ENCODE measurements at regions not wholly inside any gene's neighbourhood (a gene's known extent, or its start where the extent isn't known, plus 50 kb on each side); places are given as distances from the start of the nearest gene placed in this dataset.

GRCh38 chr1:222040121-222040805 lies 298.4 kb upstream of the DUSP10 start:
- Histone ChIP-seq H3K36me3 (replicated peaks; ENCODE audit: control insufficient read depth, insufficient read depth, low read length) (no peaks in the 10 kb centered on the region), H3K27me3 (ENCODE audit: control insufficient read depth, insufficient read depth, low read length) (no peaks in the 10 kb centered on the region), H3K4me3 (ENCODE audit: insufficient read depth, low read depth, low read length) (no peak overlapping the region)
- DNase-seq = no peak

- H3K4me3 ChIP-seq (ENCODE audit: insufficient read depth, low read depth, low read length) = no peak overlapping the region
- DNase-seq = no peak
- H3K27me3 ChIP-seq (ENCODE audit: control insufficient read depth, insufficient read depth, low read length) = no peaks in the 10 kb centered on the region
- no peaks in the 10 kb centered on the region for H3K36me3 ChIP-seq (replicated peaks; ENCODE audit: control insufficient read depth, insufficient read depth, low read length)
Observed at GRCh38 chr1:222038971-222039370, 297.1 kb upstream of the DUSP10 start.

GRCh38 chr1:222037720-222038119 lies 295.8 kb upstream of the DUSP10 start:
- Histone ChIP-seq H3K4me3 (ENCODE audit: insufficient read depth, low read depth, low read length) (no peak overlapping the region), H3K36me3 (replicated peaks; ENCODE audit: control insufficient read depth, insufficient read depth, low read length) (no peaks in the 10 kb centered on the region), H3K27me3 (ENCODE audit: control insufficient read depth, insufficient read depth, low read length) (no peaks in the 10 kb centered on the region)
- no peak for DNase-seq

GRCh38 chr1:222034790-222035189 lies 292.9 kb upstream of the DUSP10 start:
- H3K4me3 ChIP-seq (ENCODE audit: insufficient read depth, low read depth, low read length) = no peak overlapping the region
- no peak for DNase-seq
- no peaks in the 10 kb centered on the region for H3K27me3 ChIP-seq (ENCODE audit: control insufficient read depth, insufficient read depth, low read length)
- no peaks in the 10 kb centered on the region for H3K36me3 ChIP-seq (replicated peaks; ENCODE audit: control insufficient read depth, insufficient read depth, low read length)

- Histone ChIP-seq H3K36me3 (replicated peaks; ENCODE audit: control insufficient read depth, insufficient read depth, low read length) (no peaks in the 10 kb centered on the region), H3K4me3 (ENCODE audit: insufficient read depth, low read depth, low read length) (no peak overlapping the region), H3K27me3 (ENCODE audit: control insufficient read depth, insufficient read depth, low read length) (no peaks in the 10 kb centered on the region)
- no peak for DNase-seq
Observed at GRCh38 chr1:222033450-222033849, 291.6 kb upstream of the DUSP10 start.

GRCh38 chr1:222031318-222031717 lies 289.4 kb upstream of the DUSP10 start:
- DNase-seq = no peak
- Histone ChIP-seq H3K27me3 (ENCODE audit: control insufficient read depth, insufficient read depth, low read length) (no peaks in the 10 kb centered on the region), H3K4me3 (ENCODE audit: insufficient read depth, low read depth, low read length) (no peak overlapping the region), H3K36me3 (replicated peaks; ENCODE audit: control insufficient read depth, insufficient read depth, low read length) (no peaks in the 10 kb centered on the region)

GRCh38 chr1:222028676-222029075 lies 286.8 kb upstream of the DUSP10 start:
- Histone ChIP-seq H3K4me3 (ENCODE audit: insufficient read depth, low read depth, low read length) (no peak overlapping the region), H3K36me3 (replicated peaks; ENCODE audit: control insufficient read depth, insufficient read depth, low read length) (no peaks in the 10 kb centered on the region), H3K27me3 (ENCODE audit: control insufficient read depth, insufficient read depth, low read length) (no peaks in the 10 kb centered on the region)
- DNase-seq = no peak

- no peak overlapping the region for H3K4me3 ChIP-seq (ENCODE audit: insufficient read depth, low read depth, low read length)
- DNase-seq = no peak
Observed at GRCh38 chr1:222028116-222028515, 286.2 kb upstream of the DUSP10 start.

GRCh38 chr1:222026280-222026679 lies 284.4 kb upstream of the DUSP10 start:
- Histone ChIP-seq H3K27me3 (ENCODE audit: control insufficient read depth, insufficient read depth, low read length) (no peaks in the 10 kb centered on the region), H3K4me3 (ENCODE audit: insufficient read depth, low read depth, low read length) (no peak overlapping the region), H3K36me3 (replicated peaks; ENCODE audit: control insufficient read depth, insufficient read depth, low read length) (no peaks in the 10 kb centered on the region)
- no peak for DNase-seq

More at GRCh38 chr1:222028116-222028515, 286.2 kb upstream of the DUSP10 start:
- no peaks in the 10 kb centered on the region for H3K27me3 ChIP-seq (ENCODE audit: control insufficient read depth, insufficient read depth, low read length)
- no peaks in the 10 kb centered on the region for H3K36me3 ChIP-seq (replicated peaks; ENCODE audit: control insufficient read depth, insufficient read depth, low read length)

GRCh38 chr1:222023025-222023424 lies 281.1 kb upstream of the DUSP10 start:
- Histone ChIP-seq H3K36me3 (replicated peaks; ENCODE audit: control insufficient read depth, insufficient read depth, low read length) (no peaks in the 10 kb centered on the region), H3K4me3 (ENCODE audit: insufficient read depth, low read depth, low read length) (no peak overlapping the region), H3K27me3 (ENCODE audit: control insufficient read depth, insufficient read depth, low read length) (no peaks in the 10 kb centered on the region)
- DNase-seq = no peak

- Histone ChIP-seq H3K4me3 (ENCODE audit: insufficient read depth, low read depth, low read length) (no peak overlapping the region), H3K27me3 (ENCODE audit: control insufficient read depth, insufficient read depth, low read length) (no peaks in the 10 kb centered on the region), H3K36me3 (replicated peaks; ENCODE audit: control insufficient read depth, insufficient read depth, low read length) (no peaks in the 10 kb centered on the region)
- no peak for DNase-seq
Observed at GRCh38 chr1:222021129-222021528, 279.2 kb upstream of the DUSP10 start.

- Histone ChIP-seq H3K36me3 (replicated peaks; ENCODE audit: control insufficient read depth, insufficient read depth, low read length) (no peaks in the 10 kb centered on the region), H3K27me3 (ENCODE audit: control insufficient read depth, insufficient read depth, low read length) (no peaks in the 10 kb centered on the region), H3K4me3 (ENCODE audit: insufficient read depth, low read depth, low read length) (no peak overlapping the region)
- DNase-seq = no peak
Observed at GRCh38 chr1:222020553-222020952, 278.7 kb upstream of the DUSP10 start.

- H3K36me3 ChIP-seq (replicated peaks; ENCODE audit: control insufficient read depth, insufficient read depth, low read length) = no peaks in the 10 kb centered on the region
- H3K27me3 ChIP-seq (ENCODE audit: control insufficient read depth, insufficient read depth, low read length) = no peaks in the 10 kb centered on the region
- DNase-seq = no peak
- H3K4me3 ChIP-seq (ENCODE audit: insufficient read depth, low read depth, low read length) = no peak overlapping the region
Observed at GRCh38 chr1:222019029-222019428, 277.1 kb upstream of the DUSP10 start.

GRCh38 chr1:222018041-222018440 lies 276.2 kb upstream of the DUSP10 start:
- Histone ChIP-seq H3K36me3 (replicated peaks; ENCODE audit: control insufficient read depth, insufficient read depth, low read length) (no peaks in the 10 kb centered on the region), H3K27me3 (ENCODE audit: control insufficient read depth, insufficient read depth, low read length) (no peaks in the 10 kb centered on the region), H3K4me3 (ENCODE audit: insufficient read depth, low read depth, low read length) (no peak overlapping the region)
- DNase-seq = no peak

- DNase-seq = no peak
- Histone ChIP-seq H3K36me3 (replicated peaks; ENCODE audit: control insufficient read depth, insufficient read depth, low read length) (no peaks in the 10 kb centered on the region), H3K27me3 (ENCODE audit: control insufficient read depth, insufficient read depth, low read length) (no peaks in the 10 kb centered on the region), H3K4me3 (ENCODE audit: insufficient read depth, low read depth, low read length) (no peak overlapping the region)
Observed at GRCh38 chr1:222015686-222016085, 273.8 kb upstream of the DUSP10 start.

GRCh38 chr1:222014001-222014400 lies 272.1 kb upstream of the DUSP10 start:
- H3K36me3 ChIP-seq (replicated peaks; ENCODE audit: control insufficient read depth, insufficient read depth, low read length) = no peaks in the 10 kb centered on the region
- no peak for DNase-seq
- H3K4me3 ChIP-seq (ENCODE audit: insufficient read depth, low read depth, low read length) = no peak overlapping the region
- H3K27me3 ChIP-seq (ENCODE audit: control insufficient read depth, insufficient read depth, low read length) = no peaks in the 10 kb centered on the region

Measured in H7 (cell line).